ENCODE measurements at regions not wholly inside any gene's neighbourhood (a gene's known extent, or its start where the extent isn't known, plus 50 kb on each side); places are given as distances from the start of the nearest gene placed in this dataset.

- no peak for TF ChIP-seq ZNF549 (CRISPR knock-in tag; IDR thresholded peaks at IDR 0.05)
- no peak for TF ChIP-seq CENPX (CRISPR knock-in tag; IDR thresholded peaks at IDR 0.05)
- TF ChIP-seq GLMP (CRISPR knock-in tag; IDR thresholded peaks at IDR 0.05; ENCODE audit: borderline replicate concordance): no peak
These were observed 163.8 kb upstream of the MEX3C start (continued) for GRCh38 chr18:51361130-51361860.

- H3K4me2 ChIP-seq (ENCODE audit: low read depth, low read length): no peak overlapping the region
- H3K79me2 ChIP-seq (ENCODE audit: insufficient read depth, low read length): no peaks in the 10 kb centered on the region
- H3K4me1 ChIP-seq (ENCODE audit: insufficient read depth, low read length): peaks cover 28% of the 10 kb centered on the region
- intact Hi-C loops (cut with micrococcal nuclease; ENCODE audit: unreplicated experiment) (loop anchor here (5.0 kb wide), 1 partner anchor 246 kb away; no protein-coding TSS in a partner anchor), in situ Hi-C loops (cut with HindIII; ENCODE audit: extremely low pct_ligation_motif_present, low pct_unique_long_range_greater_than_20kb) (no loop called here)
- H3K9me3 ChIP-seq (ENCODE audit: low read length): no peaks in the 10 kb centered on the region
- CTCF ChIA-PET (ENCODE audit: low intra/inter-chr PET ratio, low total read pairs): no interaction called here
- no peak overlapping the region for H3K9ac ChIP-seq (ENCODE audit: insufficient read depth, low read depth, low read length)
- no peak overlapping the region for H3K4me3 ChIP-seq (replicated peaks in 1 of 3; ENCODE audit: insufficient read depth in 1 of 3, low read depth in 2 of 3, low read length in 3 of 3)
- ATAC-seq: no peak
- H2AFZ ChIP-seq (ENCODE audit: low read length): no peak overlapping the region
- H3K27me3 ChIP-seq (ENCODE audit: control insufficient read depth in 1 of 2, insufficient read depth in 2 of 2, low read length in 2 of 2): 0 out of 5 replicates have a peak, but pooled peaks cover 0 to 2% of the 10 kb centered on the region in 2 experiments
- POLR2A ChIA-PET: no interaction called here
- no TSS peak for BruUV-seq (replicated peaks)
- no peak overlapping the region for H3K27ac ChIP-seq (ENCODE audit: extremely low read length, insufficient read depth, low read length)
- 0% methylated on average over 1 of the region's 1 CpG for WGBS (ENCODE audit: low lambda C conversion rate)
- TF ChIP-seq, protein P1, sequence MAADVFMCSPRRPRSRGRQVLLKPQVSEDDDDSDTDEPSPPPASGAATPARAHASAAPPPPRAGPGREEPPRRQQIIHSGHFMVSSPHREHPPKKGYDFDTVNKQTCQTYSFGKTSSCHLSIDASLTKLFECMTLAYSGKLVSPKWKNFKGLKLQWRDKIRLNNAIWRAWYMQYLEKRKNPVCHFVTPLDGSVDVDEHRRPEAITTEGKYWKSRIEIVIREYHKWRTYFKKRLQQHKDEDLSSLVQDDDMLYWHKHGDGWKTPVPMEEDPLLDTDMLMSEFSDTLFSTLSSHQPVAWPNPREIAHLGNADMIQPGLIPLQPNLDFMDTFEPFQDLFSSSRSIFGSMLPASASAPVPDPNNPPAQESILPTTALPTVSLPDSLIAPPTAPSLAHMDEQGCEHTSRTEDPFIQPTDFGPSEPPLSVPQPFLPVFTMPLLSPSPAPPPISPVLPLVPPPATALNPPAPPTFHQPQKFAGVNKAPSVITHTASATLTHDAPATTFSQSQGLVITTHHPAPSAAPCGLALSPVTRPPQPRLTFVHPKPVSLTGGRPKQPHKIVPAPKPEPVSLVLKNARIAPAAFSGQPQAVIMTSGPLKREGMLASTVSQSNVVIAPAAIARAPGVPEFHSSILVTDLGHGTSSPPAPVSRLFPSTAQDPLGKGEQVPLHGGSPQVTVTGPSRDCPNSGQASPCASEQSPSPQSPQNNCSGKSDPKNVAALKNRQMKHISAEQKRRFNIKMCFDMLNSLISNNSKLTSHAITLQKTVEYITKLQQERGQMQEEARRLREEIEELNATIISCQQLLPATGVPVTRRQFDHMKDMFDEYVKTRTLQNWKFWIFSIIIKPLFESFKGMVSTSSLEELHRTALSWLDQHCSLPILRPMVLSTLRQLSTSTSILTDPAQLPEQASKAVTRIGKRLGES (CRISPR knock-in tag; IDR thresholded peaks at IDR 0.05; ENCODE audit: borderline replicate concordance): no peak
- TF ChIP-seq DMAP1 (CRISPR knock-in tag; IDR thresholded peaks at IDR 0.05) (no peak), PREB (CRISPR knock-in tag; IDR thresholded peaks at IDR 0.05) (no peak), ZNF17 (CRISPR knock-in tag; IDR thresholded peaks at IDR 0.05) (no peak), ZNF605 (CRISPR knock-in tag; IDR thresholded peaks at IDR 0.05) (no peak), TFDP1 (CRISPR knock-in tag; IDR thresholded peaks at IDR 0.05; ENCODE audit: borderline replicate concordance) (no peak), IRF2 (CRISPR knock-in tag; IDR thresholded peaks at IDR 0.05) (no peak), ZNF619 (CRISPR knock-in tag; IDR thresholded peaks at IDR 0.05) (no peak), NR2F2 (IDR thresholded peaks at IDR 0.05; ENCODE audit: borderline replicate concordance, low read depth) (no peak), ZNF746 (CRISPR knock-in tag; IDR thresholded peaks at IDR 0.05) (no peak), SNAI1 (CRISPR knock-in tag; IDR thresholded peaks at IDR 0.05; ENCODE audit: borderline replicate concordance) (no peak)
- no peak for DNase-seq (ENCODE audit: low spot score)
- no peak for FAIRE-seq
- no peaks in the 10 kb centered on the region for H4K20me1 ChIP-seq (ENCODE audit: insufficient read depth, low read length)
- no peaks in the 10 kb centered on the region for H3K36me3 ChIP-seq (replicated peaks in 1 of 2; ENCODE audit: control insufficient read depth in 1 of 2, insufficient read depth in 2 of 2, low read length in 2 of 2)
These were observed 165.9 kb upstream of the MEX3C start for GRCh38 chr18:51363384-51363783.

All from HepG2 (cell line).